Trophoblast cell (in vitro differentiated cells and primary cell): ENCODE measurements at regions not wholly inside any gene's neighbourhood (a gene's known extent, or its start where the extent isn't known, plus 50 kb on each side); places are given as distances from the start of the nearest gene placed in this dataset.

Experiments used
- DNase-seq, 2 donors: peaks; one replicate each; pipeline ENCODE4 v3.0.0-alpha.2; 2016
- H2AFZ ChIP-seq: 2 replicates; pipeline ENCODE4 v1.6.1; 2013; ENCODE audit warnings: low read length, moderate library complexity, mild to moderate bottlenecking; ENCODE audit not compliant: insufficient read depth, poor library complexity
- H2AK5ac ChIP-seq: 2 replicates; pipeline ENCODE4 v1.6.1; 2013; ENCODE audit warnings: mild to moderate bottlenecking, low read length
- H2BK120ac ChIP-seq: 2 replicates; pipeline ENCODE4 v1.6.1; 2013; ENCODE audit warnings: low read length, mild to moderate bottlenecking, moderate library complexity; ENCODE audit not compliant: insufficient read depth, poor library complexity
- H2BK12ac ChIP-seq: 2 replicates; pipeline ENCODE4 v1.6.1; 2013; ENCODE audit warnings: mild to moderate bottlenecking, low read length, moderate library complexity
- H2BK5ac ChIP-seq: 2 replicates; pipeline ENCODE4 v1.6.1; 2013; ENCODE audit warnings: low read length, low read depth, moderate library complexity, mild to moderate bottlenecking; ENCODE audit not compliant: poor library complexity
- H3K14ac ChIP-seq: 2 replicates; pipeline ENCODE4 v1.6.1; 2013; ENCODE audit warnings: mild to moderate bottlenecking, low read length
- H3K18ac ChIP-seq: 2 replicates; pipeline ENCODE4 v1.6.1; 2013; ENCODE audit warnings: mild to moderate bottlenecking, low read length
- H3K23ac ChIP-seq: 2 replicates; pipeline ENCODE4 v1.6.1; 2013; ENCODE audit warnings: low read length
- H3K27ac ChIP-seq: 2 replicates; pipeline ENCODE4 v1.5.1; 2013; ENCODE audit warnings: low read depth, mild to moderate bottlenecking, inconsistent platforms, low read length, moderate library complexity
- H3K27me3 ChIP-seq: 2 replicates; pipeline ENCODE4 v1.6.1; 2013; ENCODE audit warnings: inconsistent platforms, mild to moderate bottlenecking, low read length, moderate library complexity; ENCODE audit not compliant: insufficient read depth
- H3K36me3 ChIP-seq, 2 experiments: 1 replicate in 1 of 2; 2 replicates in 1 of 2; pipeline ENCODE4 v1.6.1; 2013; ENCODE audit warnings: low read length in 2 of 2, mild to moderate bottlenecking in 2 of 2, moderate library complexity in 1 of 2; ENCODE audit not compliant: insufficient read depth in 2 of 2, control insufficient read depth in 1 of 2
- H3K4ac ChIP-seq: 2 replicates; pipeline ENCODE4 v1.6.1; 2013; ENCODE audit warnings: low read depth, mild to moderate bottlenecking, low read length, moderate library complexity
- H3K4me1 ChIP-seq, 2 experiments: 1 replicate in 1 of 2; 2 replicates in 1 of 2; pipeline ENCODE4 v1.6.1; 2013; ENCODE audit warnings: low read length in 2 of 2, mild to moderate bottlenecking in 2 of 2, moderate library complexity in 1 of 2; ENCODE audit not compliant: insufficient read depth in 2 of 2, control insufficient read depth in 1 of 2
- H3K4me2 ChIP-seq: 2 replicates; pipeline ENCODE4 v1.6.1; 2013; ENCODE audit warnings: inconsistent platforms, mild to moderate bottlenecking, low read length, moderate library complexity
- H3K4me3 ChIP-seq: 2 replicates; pipeline ENCODE4 v1.5.1; 2013; ENCODE audit warnings: mild to moderate bottlenecking, low read depth, low read length, inconsistent platforms
- H3K79me1 ChIP-seq: one replicate; pipeline ENCODE4 v1.6.1; 2013; ENCODE audit warnings: low read length
- H3K79me2 ChIP-seq: 2 replicates; pipeline ENCODE4 v1.6.1; 2013; ENCODE audit warnings: low read length, mild to moderate bottlenecking; ENCODE audit not compliant: control insufficient read depth, insufficient read depth, poor library complexity
- H3K9ac ChIP-seq: 2 replicates; pipeline ENCODE4 v1.6.1; 2013; ENCODE audit warnings: mild to moderate bottlenecking, low read length
- H3K9me3 ChIP-seq: 2 replicates; pipeline ENCODE4 v1.6.1; 2013; ENCODE audit warnings: low read depth, mild to moderate bottlenecking, control low read depth, inconsistent platforms, low read length; ENCODE audit not compliant: insufficient read depth
- H4K12ac ChIP-seq: 2 replicates; pipeline ENCODE4 v1.6.1; 2013; ENCODE audit warnings: low read depth, mild to moderate bottlenecking, low read length, moderate library complexity
- H4K8ac ChIP-seq: 2 replicates; pipeline ENCODE4 v1.6.1; 2013; ENCODE audit warnings: low read depth, mild to moderate bottlenecking, low read length, moderate library complexity
- H4K91ac ChIP-seq: one replicate; pipeline ENCODE4 v1.6.1; 2013; ENCODE audit warnings: low read depth, mild to moderate bottlenecking, low read length, moderate library complexity
- WGBS: extraction: QIAGEN DNeasy Blood & Tissue Kit; methylation state at CpG from one replicate; pipeline ENCODE4 v1.1.7; 2013; ENCODE audit warnings: missing lambda C conversion rate; ENCODE audit not compliant: insufficient read length, insufficient coverage; ENCODE audit errors: extremely low coverage; 5-methylcytosine and 5-hydroxymethylcytosine counted together

GRCh38 chr11:71194710-71195109 is 57.7 kb downstream of the SHANK2 start:
- H3K4me2 ChIP-seq, result no peak overlapping the region
- peaks cover 1% of the 10 kb centered on the region for H3K79me2 ChIP-seq
- no peak overlapping the region for H4K91ac ChIP-seq
- no peak overlapping the region for H3K9ac ChIP-seq
- no peak overlapping the region for H4K8ac ChIP-seq
- H3K4me1 ChIP-seq, result peaks cover 0 to 3% of the 10 kb centered on the region in 2 experiments
- DNase-seq, result no peak
- H3K9me3 ChIP-seq, result no peaks in the 10 kb centered on the region
- H2AFZ ChIP-seq, result no peak overlapping the region
- H2BK12ac ChIP-seq, result no peak overlapping the region
- no peak overlapping the region for H4K12ac ChIP-seq
- H3K14ac ChIP-seq, result no peak overlapping the region
- no peak overlapping the region for H2BK5ac ChIP-seq
- no peak overlapping the region for H3K4me3 ChIP-seq
- WGBS, result no CpG with 5 or more reads among the region's 5 CpGs
- no peak overlapping the region for H3K18ac ChIP-seq
- no peak overlapping the region for H2AK5ac ChIP-seq
- no peak overlapping the region for H3K4ac ChIP-seq
- peaks cover 7 to 18% of the 10 kb centered on the region in 2 experiments for H3K36me3 ChIP-seq
- no peaks in the 10 kb centered on the region for H3K27me3 ChIP-seq
- H3K23ac ChIP-seq, result no peak overlapping the region
- H2BK120ac ChIP-seq, result no peak overlapping the region
- no peak overlapping the region for H3K27ac ChIP-seq
- no peaks in the 10 kb centered on the region for H3K79me1 ChIP-seq

GRCh38 chr11:71193431-71193830 is 58.9 kb downstream of the SHANK2 start:
- no peak overlapping the region for H3K27ac ChIP-seq
- no peak overlapping the region for H3K4ac ChIP-seq
- no peak overlapping the region for H2BK120ac ChIP-seq
- no peak overlapping the region for H3K4me2 ChIP-seq
- H2BK12ac ChIP-seq, result no peak overlapping the region
- H4K12ac ChIP-seq, result no peak overlapping the region
- no CpG with 5 or more reads among the region's 10 CpGs for WGBS
- H3K18ac ChIP-seq, result no peak overlapping the region
- H4K8ac ChIP-seq, result no peak overlapping the region
- no peaks in the 10 kb centered on the region for H3K4me1 ChIP-seq
- peaks cover 2% of the 10 kb centered on the region for H3K79me2 ChIP-seq
- H4K91ac ChIP-seq, result no peak overlapping the region
- H3K9me3 ChIP-seq, result no peaks in the 10 kb centered on the region
- no peaks in the 10 kb centered on the region for H3K27me3 ChIP-seq
- peaks cover 7 to 18% of the 10 kb centered on the region in 2 experiments for H3K36me3 ChIP-seq
- no peaks in the 10 kb centered on the region for H3K79me1 ChIP-seq
- H2BK5ac ChIP-seq, result no peak overlapping the region
- no peak overlapping the region for H3K14ac ChIP-seq
- H3K9ac ChIP-seq, result no peak overlapping the region
- H2AFZ ChIP-seq, result no peak overlapping the region
- no peak overlapping the region for H3K23ac ChIP-seq
- no peak for DNase-seq
- no peak overlapping the region for H2AK5ac ChIP-seq
- H3K4me3 ChIP-seq, result no peak overlapping the region

- H3K4me3 ChIP-seq, result no peak overlapping the region
- H2BK120ac ChIP-seq, result no peak overlapping the region
- no CpG with 5 or more reads among the region's 3 CpGs for WGBS
- H3K79me2 ChIP-seq, result peaks cover 2% of the 10 kb centered on the region
- no peak overlapping the region for H4K91ac ChIP-seq
- H4K8ac ChIP-seq, result no peak overlapping the region
- H4K12ac ChIP-seq, result no peak overlapping the region
- H2BK5ac ChIP-seq, result no peak overlapping the region
- no peak for DNase-seq
- no peak overlapping the region for H3K18ac ChIP-seq
- H3K4ac ChIP-seq, result no peak overlapping the region
- no peaks in the 10 kb centered on the region for H3K27me3 ChIP-seq
- H2AK5ac ChIP-seq, result no peak overlapping the region
- H3K23ac ChIP-seq, result no peak overlapping the region
- no peak overlapping the region for H2BK12ac ChIP-seq
- H2AFZ ChIP-seq, result no peak overlapping the region
- H3K4me2 ChIP-seq, result no peak overlapping the region
- no peaks in the 10 kb centered on the region for H3K79me1 ChIP-seq
- no peak overlapping the region for H3K27ac ChIP-seq
- H3K36me3 ChIP-seq, result peaks cover 7 to 18% of the 10 kb centered on the region in 2 experiments
- H3K14ac ChIP-seq, result no peak overlapping the region
- no peaks in the 10 kb centered on the region for H3K4me1 ChIP-seq
- no peak overlapping the region for H3K9ac ChIP-seq
- H3K9me3 ChIP-seq, result no peaks in the 10 kb centered on the region
Observed at GRCh38 chr11:71192629-71193028, 59.7 kb downstream of the SHANK2 start.

- Histone ChIP-seq H3K79me2 (peaks cover 2% of the 10 kb centered on the region), H2AK5ac (no peak overlapping the region), H4K8ac (no peak overlapping the region), H2AFZ (no peak overlapping the region), H3K4ac (no peak overlapping the region), H3K4me2 (no peak overlapping the region), H4K12ac (no peak overlapping the region), H3K36me3 (peaks cover 7 to 18% of the 10 kb centered on the region in 2 experiments), H3K4me3 (no peak overlapping the region), H3K18ac (no peak overlapping the region), H3K9ac (no peak overlapping the region), H3K27me3 (no peaks in the 10 kb centered on the region), H3K79me1 (no peaks in the 10 kb centered on the region), H4K91ac (no peak overlapping the region), H3K23ac (no peak overlapping the region), H3K14ac (no peak overlapping the region), H3K9me3 (no peaks in the 10 kb centered on the region), H3K4me1 (no peaks in the 10 kb centered on the region), H2BK120ac (no peak overlapping the region), H3K27ac (no peak overlapping the region), H2BK12ac (no peak overlapping the region), H2BK5ac (no peak overlapping the region)
- WGBS, result no CpG with 5 or more reads among the region's 8 CpGs
- DNase-seq, result no peak
Observed at GRCh38 chr11:71191201-71191600, 61.2 kb downstream of the SHANK2 start.
